ENCODE measurements at regions not wholly inside any gene's neighbourhood (a gene's known extent, or its start where the extent isn't known, plus 50 kb on each side); places are given as distances from the start of the nearest gene placed in this dataset.

- no peak for ATAC-seq (replicated peaks; ENCODE audit: extremely low read depth, poor library complexity, severe bottlenecking)
- H3K27ac Mint-ChIP-seq (ENCODE audit: low read depth): no peak overlapping the region
- H3K4me1 Mint-ChIP-seq: no peaks in the 10 kb centered on the region
- no peak for DNase-seq (ENCODE audit: low spot score in 2 of 2)
- no peak overlapping the region for H3K4me3 Mint-ChIP-seq
- H3K27me3 Mint-ChIP-seq: peaks cover 32% of the 10 kb centered on the region
- H3K36me3 Mint-ChIP-seq (ENCODE audit: insufficient read depth): no peaks in the 10 kb centered on the region
- H3K9me3 Mint-ChIP-seq: no peaks in the 10 kb centered on the region
Measured at GRCh38 chr5:36373527-36374086, 71.9 kb upstream of the RANBP3L start.

GRCh38 chr5:36374266-36374862 lies 72.7 kb upstream of the RANBP3L start:
- Mint-ChIP-seq H3K4me3 (no peak overlapping the region), H3K36me3 (ENCODE audit: insufficient read depth) (no peaks in the 10 kb centered on the region), H3K4me1 (no peaks in the 10 kb centered on the region), H3K27ac (ENCODE audit: low read depth) (no peak overlapping the region), H3K27me3 (peaks cover 39% of the 10 kb centered on the region), H3K9me3 (no peaks in the 10 kb centered on the region)
- DNase-seq (ENCODE audit: low spot score in 2 of 2) (no peak), ATAC-seq (replicated peaks; ENCODE audit: extremely low read depth, poor library complexity, severe bottlenecking) (no peak)

- ATAC-seq (replicated peaks; ENCODE audit: extremely low read depth, poor library complexity, severe bottlenecking) (no peak), DNase-seq (ENCODE audit: low spot score in 2 of 2) (no peak)
- Mint-ChIP-seq H3K27me3 (peaks cover 47% of the 10 kb centered on the region), H3K36me3 (ENCODE audit: insufficient read depth) (peaks cover 1% of the 10 kb centered on the region), H3K9me3 (no peaks in the 10 kb centered on the region), H3K4me1 (no peaks in the 10 kb centered on the region), H3K4me3 (no peak overlapping the region), H3K27ac (ENCODE audit: low read depth) (no peak overlapping the region)
Measured at GRCh38 chr5:36377192-36377591, 75.5 kb upstream of the RANBP3L start.

GRCh38 chr5:36378551-36378950 lies 76.8 kb upstream of the RANBP3L start:
- Mint-ChIP-seq H3K27ac (ENCODE audit: low read depth) (no peak overlapping the region), H3K36me3 (ENCODE audit: insufficient read depth) (peaks cover 1% of the 10 kb centered on the region), H3K27me3 (peaks cover 36% of the 10 kb centered on the region), H3K4me3 (no peak overlapping the region), H3K9me3 (no peaks in the 10 kb centered on the region), H3K4me1 (no peaks in the 10 kb centered on the region)
- DNase-seq (ENCODE audit: low spot score in 2 of 2) (no peak), ATAC-seq (replicated peaks; ENCODE audit: extremely low read depth, poor library complexity, severe bottlenecking) (no peak)

GRCh38 chr5:36382890-36383289 lies 81.2 kb upstream of the RANBP3L start:
- H3K27ac Mint-ChIP-seq (ENCODE audit: low read depth): no peak overlapping the region
- peaks cover 1% of the 10 kb centered on the region for H3K36me3 Mint-ChIP-seq (ENCODE audit: insufficient read depth)
- no peaks in the 10 kb centered on the region for H3K4me1 Mint-ChIP-seq
- H3K27me3 Mint-ChIP-seq: peaks cover 63% of the 10 kb centered on the region
- ATAC-seq (replicated peaks; ENCODE audit: extremely low read depth, poor library complexity, severe bottlenecking) (no peak), DNase-seq (ENCODE audit: low spot score in 2 of 2) (no peak)
- H3K9me3 Mint-ChIP-seq: no peaks in the 10 kb centered on the region
- H3K4me3 Mint-ChIP-seq: no peak overlapping the region

GRCh38 chr5:36383942-36384341 lies 82.2 kb upstream of the RANBP3L start:
- Mint-ChIP-seq H3K27ac (ENCODE audit: low read depth) (no peak overlapping the region), H3K4me1 (no peaks in the 10 kb centered on the region)

GRCh38 chr5:36384845-36385244 lies 83.1 kb upstream of the RANBP3L start:
- H3K27ac Mint-ChIP-seq (ENCODE audit: low read depth): no peak overlapping the region
- H3K36me3 Mint-ChIP-seq (ENCODE audit: insufficient read depth): peaks cover 1% of the 10 kb centered on the region
- H3K9me3 Mint-ChIP-seq: no peaks in the 10 kb centered on the region
- no peak overlapping the region for H3K4me3 Mint-ChIP-seq
- ATAC-seq (replicated peaks; ENCODE audit: extremely low read depth, poor library complexity, severe bottlenecking) (no peak), DNase-seq (ENCODE audit: low spot score in 2 of 2) (no peak)
- H3K27me3 Mint-ChIP-seq: peaks cover 57% of the 10 kb centered on the region
- no peaks in the 10 kb centered on the region for H3K4me1 Mint-ChIP-seq

More at GRCh38 chr5:36383942-36384341, 82.2 kb upstream of the RANBP3L start:
- ATAC-seq (replicated peaks; ENCODE audit: extremely low read depth, poor library complexity, severe bottlenecking) (no peak), DNase-seq (ENCODE audit: low spot score in 2 of 2) (no peak)
- peaks cover 1% of the 10 kb centered on the region for H3K36me3 Mint-ChIP-seq (ENCODE audit: insufficient read depth)
- peaks cover 57% of the 10 kb centered on the region for H3K27me3 Mint-ChIP-seq
- no peak overlapping the region for H3K4me3 Mint-ChIP-seq
- no peaks in the 10 kb centered on the region for H3K9me3 Mint-ChIP-seq

GRCh38 chr5:36385495-36385894 lies 83.8 kb upstream of the RANBP3L start:
- H3K36me3 Mint-ChIP-seq (ENCODE audit: insufficient read depth): peaks cover 1% of the 10 kb centered on the region
- no peak overlapping the region for H3K27ac Mint-ChIP-seq (ENCODE audit: low read depth)
- ATAC-seq (replicated peaks; ENCODE audit: extremely low read depth, poor library complexity, severe bottlenecking): no peak

GRCh38 chr5:36388288-36388687 lies 86.6 kb upstream of the RANBP3L start:
- no peak overlapping the region for H3K4me3 Mint-ChIP-seq
- no peak overlapping the region for H3K27ac Mint-ChIP-seq (ENCODE audit: low read depth)
- DNase-seq (ENCODE audit: low spot score in 2 of 2): no peak
- no peaks in the 10 kb centered on the region for H3K9me3 Mint-ChIP-seq
- no peak for ATAC-seq (replicated peaks; ENCODE audit: extremely low read depth, poor library complexity, severe bottlenecking)
- no peaks in the 10 kb centered on the region for H3K4me1 Mint-ChIP-seq
- H3K36me3 Mint-ChIP-seq (ENCODE audit: insufficient read depth): no peaks in the 10 kb centered on the region
- H3K27me3 Mint-ChIP-seq: peaks cover 60% of the 10 kb centered on the region

More at GRCh38 chr5:36385495-36385894, 83.8 kb upstream of the RANBP3L start:
- peaks cover 57% of the 10 kb centered on the region for H3K27me3 Mint-ChIP-seq
- H3K4me1 Mint-ChIP-seq: no peaks in the 10 kb centered on the region
- no peak for DNase-seq (ENCODE audit: low spot score in 2 of 2)
- no peak overlapping the region for H3K4me3 Mint-ChIP-seq
- no peaks in the 10 kb centered on the region for H3K9me3 Mint-ChIP-seq

- no peak overlapping the region for H3K4me3 Mint-ChIP-seq
- H3K27me3 Mint-ChIP-seq: peaks cover 62% of the 10 kb centered on the region
- DNase-seq (ENCODE audit: low spot score in 2 of 2) (no peak), ATAC-seq (replicated peaks; ENCODE audit: extremely low read depth, poor library complexity, severe bottlenecking) (no peak)
- no peaks in the 10 kb centered on the region for H3K4me1 Mint-ChIP-seq
- no peak overlapping the region for H3K27ac Mint-ChIP-seq (ENCODE audit: low read depth)
- H3K9me3 Mint-ChIP-seq: no peaks in the 10 kb centered on the region
- H3K36me3 Mint-ChIP-seq (ENCODE audit: insufficient read depth): no peaks in the 10 kb centered on the region
Measured at GRCh38 chr5:36389245-36389644, 87.5 kb upstream of the RANBP3L start.

GRCh38 chr5:36390640-36391039 lies 88.9 kb upstream of the RANBP3L start:
- ATAC-seq (replicated peaks; ENCODE audit: extremely low read depth, poor library complexity, severe bottlenecking) (no peak), DNase-seq (ENCODE audit: low spot score in 2 of 2) (no peak)
- no peak overlapping the region for H3K27ac Mint-ChIP-seq (ENCODE audit: low read depth)
- peaks cover 56% of the 10 kb centered on the region for H3K27me3 Mint-ChIP-seq
- no peaks in the 10 kb centered on the region for H3K9me3 Mint-ChIP-seq
- H3K4me3 Mint-ChIP-seq: no peak overlapping the region
- no peaks in the 10 kb centered on the region for H3K4me1 Mint-ChIP-seq
- H3K36me3 Mint-ChIP-seq (ENCODE audit: insufficient read depth): no peaks in the 10 kb centered on the region

GRCh38 chr5:36392186-36392585 lies 90.5 kb upstream of the RANBP3L start:
- Mint-ChIP-seq H3K4me3 (no peak overlapping the region), H3K27ac (ENCODE audit: low read depth) (no peak overlapping the region)

GRCh38 chr5:36392818-36393217 lies 91.1 kb upstream of the RANBP3L start:
- Mint-ChIP-seq H3K9me3 (no peaks in the 10 kb centered on the region), H3K4me3 (no peak overlapping the region), H3K27ac (ENCODE audit: low read depth) (no peak overlapping the region), H3K27me3 (peaks cover 68% of the 10 kb centered on the region), H3K4me1 (no peaks in the 10 kb centered on the region), H3K36me3 (ENCODE audit: insufficient read depth) (no peaks in the 10 kb centered on the region)
- DNase-seq (ENCODE audit: low spot score in 2 of 2) (no peak), ATAC-seq (replicated peaks; ENCODE audit: extremely low read depth, poor library complexity, severe bottlenecking) (no peak)

More at GRCh38 chr5:36392186-36392585, 90.5 kb upstream of the RANBP3L start:
- Mint-ChIP-seq H3K27me3 (peaks cover 65% of the 10 kb centered on the region), H3K36me3 (ENCODE audit: insufficient read depth) (no peaks in the 10 kb centered on the region), H3K4me1 (no peaks in the 10 kb centered on the region), H3K9me3 (no peaks in the 10 kb centered on the region)
- ATAC-seq (replicated peaks; ENCODE audit: extremely low read depth, poor library complexity, severe bottlenecking) (no peak), DNase-seq (ENCODE audit: low spot score in 2 of 2) (no peak)

All from central memory CD8-positive, alpha-beta T cell (primary cell).